GM10266 (cell line): ENCODE measurements at regions not wholly inside any gene's neighbourhood (a gene's known extent, or its start where the extent isn't known, plus 50 kb on each side); places are given as distances from the start of the nearest gene placed in this dataset.
"Not testable (repeated sequence)": the region's sequence is repeated elsewhere in the genome, so short reads cannot be mapped to it uniquely, and the experiment has no call there.

Source experiments
- DNase-seq: peaks from one replicate; pipeline ENCODE4 v3.0.0; 2012; ENCODE audit errors: extremely low spot score
- CTCF ChIP-seq: IDR thresholded peaks from 2 replicates; pipeline ENCODE4 v1.5.1; 2012; ENCODE audit warnings: mild to moderate bottlenecking, low read depth; ENCODE audit not compliant: control insufficient read depth, insufficient read depth; ENCODE audit errors: missing control alignments

- not testable (repeated sequence) for DNase-seq
Observed at GRCh38 chr1:25171013-25171412, 61.3 kb downstream of the SYF2 start.

GRCh38 chr1:25170439-25170838, 61.9 kb downstream of the SYF2 start:
- TF ChIP-seq CTCF, result no peak
- no peak for DNase-seq

GRCh38 chr1:25169610-25170009, 62.7 kb downstream of the SYF2 start:
- no peak for TF ChIP-seq CTCF
- no peak for DNase-seq

GRCh38 chr1:25169168-25169567, 63.1 kb downstream of the SYF2 start:
- no peak for TF ChIP-seq CTCF
- no peak for DNase-seq

- TF ChIP-seq CTCF, result no peak
- no peak for DNase-seq
Observed at GRCh38 chr1:25168193-25169071, 63.9 kb downstream of the SYF2 start.

- no peak for TF ChIP-seq CTCF
- DNase-seq, result no peak
Observed at GRCh38 chr1:25167269-25168192, 64.8 kb downstream of the SYF2 start.

- TF ChIP-seq CTCF, result no peak
- DNase-seq, result no peak
Observed at GRCh38 chr1:25166847-25167246, 65.5 kb downstream of the SYF2 start.
